Activated CD8-positive, alpha-beta memory T cell treated with anti-CD3 and anti-CD28 coated beads, Interleukin-2, amount 10 ng/mL, durations not matched to agents 7 days and 5 days (primary cell): ENCODE measurements at regions not wholly inside any gene's neighbourhood (a gene's known extent, or its start where the extent isn't known, plus 50 kb on each side); places are given as distances from the start of the nearest gene placed in this dataset.

Experiments used
- ATAC-seq: fragments of 150-1000 bp; cut with Tn5 transposase; one replicate; pipeline ENCODE4 v1.10.0; 2021; ENCODE audit warnings: moderate library complexity
- CTCF ChIA-PET: fragments of 350-600 bp; sonication (Branson Sonifier 250); formaldehyde crosslinking; loops from one replicate; lab custom pipeline; 2021; ENCODE audit warnings: antibody characterized with exemption; lab: Charles Lee
- DNase-seq: peaks from one replicate; pipeline ENCODE4 v3.0.0-alpha.2; 2020
- H3K27ac Mint-ChIP-seq: one replicate; pipeline ENCODE4 v1.8.0; 2021; ENCODE audit warnings: mild to moderate bottlenecking, mixed read lengths
- H3K27me3 Mint-ChIP-seq: one replicate; pipeline ENCODE4 v1.8.0; 2021; ENCODE audit warnings: mixed read lengths
- H3K36me3 Mint-ChIP-seq: one replicate; pipeline ENCODE4 v1.8.0; 2021; ENCODE audit warnings: mild to moderate bottlenecking, mixed read lengths
- H3K4me1 Mint-ChIP-seq: one replicate; pipeline ENCODE4 v1.8.0; 2021; ENCODE audit warnings: mixed read lengths
- H3K4me3 Mint-ChIP-seq: one replicate; pipeline ENCODE4 v1.8.0; 2021; ENCODE audit warnings: mild to moderate bottlenecking, moderate library complexity, mixed read lengths
- H3K9me3 Mint-ChIP-seq: one replicate; pipeline ENCODE4 v1.8.0; 2022; ENCODE audit warnings: low read depth, mixed read lengths

DNA sequence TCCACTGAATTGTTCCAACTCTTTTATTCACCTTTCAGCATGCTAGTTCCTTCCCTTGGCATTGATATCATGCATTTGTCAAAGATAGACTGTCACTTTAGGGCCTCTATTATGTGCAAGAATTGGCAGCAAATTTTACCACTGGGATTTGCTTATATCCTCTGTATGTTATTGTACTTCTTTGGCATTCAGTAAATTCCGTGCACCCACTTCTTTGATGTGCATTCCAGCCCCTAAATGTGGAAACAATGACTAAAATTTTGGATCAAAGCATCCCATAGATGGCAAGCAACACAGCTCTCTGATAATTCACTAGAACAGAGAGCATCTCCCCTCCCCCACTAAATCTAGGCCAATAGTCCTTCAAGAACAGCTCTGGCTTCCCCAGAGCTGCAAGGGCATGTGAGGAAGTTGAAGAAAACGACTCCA lies 399.0 kb upstream of the HNRNPA3 start:
- no peak for DNase-seq
- CTCF ChIA-PET = interaction anchor here (0.8 to 4.7 kb wide), 14 partner anchors 8 to 687 kb away, joined by 3 to 34 read pairs (median 6); no protein-coding TSS in a partner anchor
- H3K27me3 Mint-ChIP-seq = no peaks in the 10 kb centered on the region
- H3K9me3 Mint-ChIP-seq = no peaks in the 10 kb centered on the region
- ATAC-seq = no peak
- no peak overlapping the region for H3K27ac Mint-ChIP-seq
- H3K4me3 Mint-ChIP-seq = no peak overlapping the region
- H3K36me3 Mint-ChIP-seq = no peaks in the 10 kb centered on the region
- H3K4me1 Mint-ChIP-seq = peaks cover 34% of the 10 kb centered on the region

- DNase-seq (no peak), ATAC-seq (no peak)
- Mint-ChIP-seq H3K27ac (no peak overlapping the region), H3K4me1 (peaks cover 35% of the 10 kb centered on the region), H3K4me3 (no peak overlapping the region), H3K27me3 (no peaks in the 10 kb centered on the region), H3K36me3 (no peaks in the 10 kb centered on the region), H3K9me3 (no peaks in the 10 kb centered on the region)
- CTCF ChIA-PET = interaction anchor here (0.6 to 4.7 kb wide), 23 partner anchors 9 to 687 kb away, joined by 3 to 34 read pairs (median 5); no protein-coding TSS in a partner anchor
Observed at GRCh38 chr2:176814274-176814673, 398.3 kb upstream of the HNRNPA3 start.

DNA sequence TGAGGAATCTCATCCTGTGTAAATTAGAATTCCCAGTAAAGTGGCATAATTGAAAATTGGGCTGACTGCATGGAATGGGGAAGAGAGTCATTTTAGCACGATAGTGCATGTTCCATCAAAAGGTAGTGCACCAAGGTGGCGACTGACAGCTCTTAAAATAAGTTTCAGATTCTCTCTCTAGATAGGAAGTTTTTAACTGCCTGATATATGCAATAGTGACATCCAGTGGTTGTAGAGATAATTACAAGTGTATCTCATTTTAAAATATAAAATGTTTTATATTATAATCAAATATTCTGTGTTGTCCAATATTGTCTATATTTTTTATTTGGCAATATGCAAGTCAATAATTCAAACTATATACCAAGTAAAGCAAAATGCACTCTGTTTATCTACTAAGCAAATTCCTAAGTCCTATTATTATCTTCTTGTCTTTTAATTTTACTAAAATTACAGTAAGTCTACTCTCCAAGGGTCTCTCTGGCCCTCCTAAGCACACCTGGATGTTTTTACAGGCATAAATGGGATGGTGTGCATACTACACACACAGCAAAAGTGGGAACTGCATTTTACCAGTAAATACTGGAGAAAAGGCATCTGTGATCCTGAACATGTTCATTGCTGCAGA lies 397.7 kb upstream of the HNRNPA3 start:
- Mint-ChIP-seq H3K27me3 (no peaks in the 10 kb centered on the region), H3K36me3 (no peaks in the 10 kb centered on the region), H3K4me1 (peaks cover 35% of the 10 kb centered on the region), H3K9me3 (no peaks in the 10 kb centered on the region), H3K4me3 (peak overlapping the region; percentile 21), H3K27ac (no peak overlapping the region)
- CTCF ChIA-PET = interaction anchor here (0.6 to 4.7 kb wide), 23 partner anchors 9 to 688 kb away, joined by 3 to 34 read pairs (median 5); no protein-coding TSS in a partner anchor
- peak; percentile 65 for ATAC-seq
- no peak for DNase-seq

DNA sequence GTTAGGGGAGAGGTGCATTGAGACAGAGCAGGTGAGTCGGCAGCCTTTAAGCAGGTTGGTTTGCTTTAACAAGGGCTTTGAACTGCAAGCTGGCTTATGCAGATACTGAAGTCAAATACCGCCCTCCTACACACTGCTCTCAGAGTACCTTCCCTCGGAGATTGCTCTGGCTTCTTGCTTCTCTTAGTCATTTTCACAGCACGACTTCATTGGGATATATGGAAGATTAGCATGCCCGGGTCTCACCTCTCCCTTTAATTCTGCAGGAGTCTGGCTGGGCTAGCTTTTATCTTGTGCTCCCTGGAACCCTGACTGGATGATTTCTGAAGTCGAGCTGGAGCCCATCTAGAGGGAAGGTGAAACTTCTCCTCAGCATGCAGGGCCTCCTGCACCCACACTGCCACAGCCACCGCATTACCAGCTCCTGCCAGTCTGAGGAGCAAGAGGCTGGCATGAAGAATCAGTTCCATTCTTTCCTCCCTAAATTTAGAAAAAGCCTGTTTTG lies 395.5 kb upstream of the HNRNPA3 start:
- CTCF ChIA-PET = interaction anchor here (0.7 to 5.3 kb wide), 15 partner anchors 9 to 691 kb away, joined by 3 to 33 read pairs (median 4); no protein-coding TSS in a partner anchor
- H3K27ac Mint-ChIP-seq = peak overlapping the region; percentile 51
- H3K4me1 Mint-ChIP-seq = peaks cover 47% of the 10 kb centered on the region
- H3K9me3 Mint-ChIP-seq = no peaks in the 10 kb centered on the region
- no peak overlapping the region for H3K4me3 Mint-ChIP-seq
- peaks cover 2% of the 10 kb centered on the region for H3K36me3 Mint-ChIP-seq
- ATAC-seq = peak; percentile 74
- H3K27me3 Mint-ChIP-seq = no peaks in the 10 kb centered on the region
- DNase-seq = peak; percentile 65

- peaks cover 54% of the 10 kb centered on the region for H3K4me1 Mint-ChIP-seq
- H3K9me3 Mint-ChIP-seq = no peaks in the 10 kb centered on the region
- ATAC-seq (no peak), DNase-seq (no peak)
- peaks cover 2% of the 10 kb centered on the region for H3K36me3 Mint-ChIP-seq
- H3K27ac Mint-ChIP-seq = no peak overlapping the region
- CTCF ChIA-PET = interaction anchor here (0.9 to 5.3 kb wide), 12 partner anchors 8 to 692 kb away, joined by 3 to 33 read pairs (median 5); no protein-coding TSS in a partner anchor
- no peak overlapping the region for H3K4me3 Mint-ChIP-seq
- H3K27me3 Mint-ChIP-seq = no peaks in the 10 kb centered on the region
Observed at GRCh38 chr2:176818076-176818475, 394.5 kb upstream of the HNRNPA3 start.

- H3K4me3 Mint-ChIP-seq = no peak overlapping the region
- CTCF ChIA-PET = interaction anchor here (1.2 to 5.3 kb wide), 9 partner anchors 7 to 346 kb away, joined by 3 to 33 read pairs (median 5); no protein-coding TSS in a partner anchor
- no peak overlapping the region for H3K27ac Mint-ChIP-seq
- DNase-seq (no peak), ATAC-seq (no peak)
- no peaks in the 10 kb centered on the region for H3K27me3 Mint-ChIP-seq
- H3K9me3 Mint-ChIP-seq = no peaks in the 10 kb centered on the region
- H3K36me3 Mint-ChIP-seq = peaks cover 5% of the 10 kb centered on the region
- peaks cover 52% of the 10 kb centered on the region for H3K4me1 Mint-ChIP-seq
Observed at GRCh38 chr2:176818617-176819016, 394.0 kb upstream of the HNRNPA3 start.

- peaks cover 6% of the 10 kb centered on the region for H3K36me3 Mint-ChIP-seq
- DNase-seq (no peak), ATAC-seq (no peak)
- H3K9me3 Mint-ChIP-seq = no peaks in the 10 kb centered on the region
- CTCF ChIA-PET = interaction anchor here (1.8 to 5.3 kb wide), 2 partner anchors 19 to 329 kb away, joined by 4 to 33 read pairs; no protein-coding TSS in a partner anchor
- no peak overlapping the region for H3K27ac Mint-ChIP-seq
- H3K4me1 Mint-ChIP-seq = peaks cover 51% of the 10 kb centered on the region
- no peak overlapping the region for H3K4me3 Mint-ChIP-seq
- no peaks in the 10 kb centered on the region for H3K27me3 Mint-ChIP-seq
Observed at GRCh38 chr2:176819306-176819705, 393.3 kb upstream of the HNRNPA3 start.

DNA sequence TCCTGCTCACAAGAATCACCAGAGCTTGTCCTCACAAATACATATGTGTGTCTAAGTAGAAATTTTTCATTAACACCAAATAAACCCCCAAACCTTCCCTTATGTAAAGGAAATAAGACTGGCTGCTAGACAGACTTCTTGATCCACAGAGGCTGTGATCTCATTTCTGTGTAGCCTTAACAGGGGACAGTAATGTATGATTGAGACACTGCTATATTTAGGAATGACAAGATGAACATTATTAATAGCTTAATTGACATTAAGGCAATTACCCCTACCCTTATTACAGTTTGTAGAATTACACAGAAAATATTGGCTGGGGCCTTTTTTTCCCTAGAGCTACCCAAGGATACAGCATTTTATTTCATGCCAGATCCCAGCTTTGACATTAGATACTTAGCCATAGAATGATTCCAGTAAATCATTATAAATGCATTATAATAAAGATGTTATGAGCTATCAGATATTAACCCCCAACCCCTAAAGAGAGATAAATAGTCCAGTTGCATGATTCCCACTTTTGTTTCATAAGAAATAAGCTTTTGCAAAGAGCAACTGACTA lies 392.1 kb upstream of the HNRNPA3 start:
- Mint-ChIP-seq H3K9me3 (no peaks in the 10 kb centered on the region), H3K4me3 (no peak overlapping the region), H3K4me1 (peaks cover 53% of the 10 kb centered on the region), H3K27ac (no peak overlapping the region), H3K36me3 (peaks cover 13% of the 10 kb centered on the region), H3K27me3 (no peaks in the 10 kb centered on the region)
- DNase-seq = no peak
- ATAC-seq = no peak
- CTCF ChIA-PET = interaction anchor here (1.0 to 5.3 kb wide), 2 partner anchors 112 to 328 kb away, joined by 3 to 33 read pairs; no protein-coding TSS in a partner anchor

DNA sequence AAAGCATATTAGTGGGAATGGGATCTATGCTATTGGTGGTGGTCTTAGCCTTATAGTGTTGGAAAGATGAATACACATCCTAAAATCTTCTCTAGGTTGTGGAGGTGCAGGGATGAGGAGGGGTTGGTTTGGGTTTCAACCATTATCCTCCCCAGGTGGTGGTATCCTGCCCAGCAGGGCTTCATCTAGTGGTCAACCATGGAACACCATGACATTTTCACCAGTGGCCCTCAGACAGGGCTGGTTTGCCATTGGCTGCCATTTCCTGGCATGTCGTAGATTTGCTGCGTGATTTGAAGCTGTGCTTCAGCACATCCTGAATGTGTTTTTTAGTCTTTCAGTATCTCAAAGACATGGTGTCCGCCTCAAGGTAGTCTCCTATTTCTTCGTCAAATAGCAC lies 391.2 kb upstream of the HNRNPA3 start:
- Mint-ChIP-seq H3K27me3 (no peaks in the 10 kb centered on the region), H3K9me3 (no peaks in the 10 kb centered on the region), H3K36me3 (peaks cover 13% of the 10 kb centered on the region), H3K4me3 (no peak overlapping the region), H3K27ac (no peak overlapping the region), H3K4me1 (peaks cover 54% of the 10 kb centered on the region)
- DNase-seq (no peak), ATAC-seq (no peak)
- CTCF ChIA-PET = interaction anchor here (1.0 to 5.3 kb wide), 5 partner anchors 10 to 327 kb away, joined by 3 to 33 read pairs (median 7); no protein-coding TSS in a partner anchor

DNA sequence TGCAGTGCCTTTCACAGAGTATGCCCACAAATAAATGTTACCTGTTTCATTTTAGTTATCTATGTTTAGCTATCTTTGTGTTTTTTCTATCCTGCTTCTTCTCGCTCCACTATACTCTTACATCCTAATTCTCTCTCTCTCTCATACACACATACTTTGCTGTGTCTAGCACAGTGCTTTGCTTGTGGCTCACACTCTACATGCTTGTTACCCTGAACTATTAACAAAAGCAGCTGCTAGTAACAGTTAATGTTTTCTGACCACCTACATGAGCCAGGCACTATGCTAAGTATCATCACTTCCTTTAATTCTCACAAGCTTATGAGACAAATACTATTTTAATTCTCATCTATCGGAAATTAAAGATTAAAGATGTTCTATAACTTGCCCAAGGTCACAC lies 390.5 kb upstream of the HNRNPA3 start:
- no peak for DNase-seq
- H3K4me1 Mint-ChIP-seq = peaks cover 55% of the 10 kb centered on the region
- H3K27ac Mint-ChIP-seq = no peak overlapping the region
- ATAC-seq = no peak
- CTCF ChIA-PET = interaction anchor here (0.6 to 1.8 kb wide), 6 partner anchors 10 to 327 kb away, joined by 3 to 8 read pairs (median 6); no protein-coding TSS in a partner anchor
- H3K36me3 Mint-ChIP-seq = peaks cover 13% of the 10 kb centered on the region
- H3K27me3 Mint-ChIP-seq = no peaks in the 10 kb centered on the region
- no peaks in the 10 kb centered on the region for H3K9me3 Mint-ChIP-seq
- H3K4me3 Mint-ChIP-seq = no peak overlapping the region

- CTCF ChIA-PET = interaction anchor here (1.1 to 2.5 kb wide), 5 partner anchors 9 to 322 kb away, joined by 3 to 10 read pairs (median 7); no protein-coding TSS in a partner anchor
- H3K4me1 Mint-ChIP-seq = peaks cover 69% of the 10 kb centered on the region
- no peaks in the 10 kb centered on the region for H3K27me3 Mint-ChIP-seq
- H3K4me3 Mint-ChIP-seq = peak overlapping the region; percentile 56
- peak overlapping the region; percentile 95 for H3K27ac Mint-ChIP-seq
- DNase-seq = peak; percentile 61
- H3K9me3 Mint-ChIP-seq = peaks cover 2% of the 10 kb centered on the region
- H3K36me3 Mint-ChIP-seq = peaks cover 15% of the 10 kb centered on the region
- peak; percentile 93 for ATAC-seq
Observed at GRCh38 chr2:176826356-176826755, 386.2 kb upstream of the HNRNPA3 start.

DNA sequence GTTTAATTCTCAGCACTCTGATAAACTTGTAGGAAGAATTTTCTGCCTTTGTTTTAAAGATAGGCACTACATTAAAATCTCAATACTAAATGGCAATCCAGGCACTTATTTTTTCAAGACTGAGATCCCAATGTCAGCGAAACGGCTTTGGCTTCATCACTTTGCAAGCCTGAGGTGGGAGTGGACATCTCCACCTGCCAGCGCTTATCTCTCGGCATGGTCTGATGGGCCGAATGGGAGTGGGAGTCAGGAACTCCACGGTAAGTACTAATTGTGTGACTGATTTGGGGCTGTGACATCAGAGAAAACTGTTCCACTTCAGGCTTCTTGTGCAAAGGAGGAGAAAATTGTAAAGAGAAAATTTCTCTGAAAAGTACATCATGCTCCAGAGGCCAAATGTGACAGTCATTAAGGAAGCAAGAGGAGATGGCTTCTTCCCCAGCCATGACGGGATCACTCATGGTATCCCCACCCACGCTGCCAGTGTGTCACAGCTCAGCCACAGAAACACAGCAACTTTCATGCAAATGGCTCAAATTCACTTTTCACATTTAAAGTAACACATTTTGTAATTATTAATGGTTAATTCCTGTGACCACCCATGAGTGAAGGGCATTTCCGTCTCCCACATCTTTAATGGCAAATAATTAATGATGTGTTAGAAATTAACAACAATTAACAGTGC lies 385.5 kb upstream of the HNRNPA3 start:
- H3K4me3 Mint-ChIP-seq = peak overlapping the region; percentile 56

More for the DNA sequence above, 385.5 kb upstream of the HNRNPA3 start:
- H3K27ac Mint-ChIP-seq = peak overlapping the region; percentile 95
- CTCF ChIA-PET = interaction anchor here (0.5 to 2.5 kb wide), 6 partner anchors 10 to 322 kb away, joined by 3 to 9 read pairs (median 4); no protein-coding TSS in a partner anchor
- ATAC-seq (no peak), DNase-seq (peak; percentile 61)
- peaks cover 2% of the 10 kb centered on the region for H3K9me3 Mint-ChIP-seq
- peaks cover 62% of the 10 kb centered on the region for H3K4me1 Mint-ChIP-seq
- no peaks in the 10 kb centered on the region for H3K27me3 Mint-ChIP-seq
- H3K36me3 Mint-ChIP-seq = peaks cover 13% of the 10 kb centered on the region
